ENCODE measurements at regions not wholly inside any gene's neighbourhood (a gene's known extent, or its start where the extent isn't known, plus 50 kb on each side); places are given as distances from the start of the nearest gene placed in this dataset.

DNA sequence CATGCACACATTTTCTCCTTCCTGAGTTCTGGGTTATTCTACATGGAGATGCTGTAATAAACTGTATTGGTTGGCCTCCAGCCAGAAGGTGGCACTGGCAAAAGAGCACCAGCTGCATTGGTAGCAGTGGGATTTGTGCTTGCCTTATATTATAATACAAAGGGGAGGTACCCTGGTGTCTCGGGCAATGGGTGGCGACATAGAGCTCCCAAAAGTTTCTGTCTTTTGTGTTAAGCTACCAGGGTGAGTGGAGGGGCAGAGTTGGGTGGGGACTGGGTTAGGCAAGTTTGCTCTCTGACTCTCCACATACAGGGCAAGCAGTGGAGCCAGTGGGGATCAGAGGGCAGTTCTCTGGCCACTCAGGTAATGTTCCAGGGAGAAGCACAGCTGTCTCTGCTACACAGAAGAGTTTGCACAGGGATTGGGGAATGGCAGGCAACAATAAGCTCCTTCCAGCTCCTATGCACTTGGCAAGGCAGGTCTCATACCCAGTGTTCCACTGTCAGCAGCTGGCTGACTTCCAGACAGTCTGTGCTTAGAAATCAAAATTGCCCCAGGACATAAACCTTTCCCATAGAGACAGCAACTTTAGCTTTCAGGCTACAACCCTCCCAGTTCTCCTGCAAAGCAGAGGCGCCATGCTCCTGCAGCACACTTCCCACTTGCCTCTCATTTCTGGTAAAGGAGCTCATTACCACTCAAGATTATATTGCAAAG is 463.9 kb upstream of the PCDH7 start:
- TF ChIP-seq, protein P1, sequence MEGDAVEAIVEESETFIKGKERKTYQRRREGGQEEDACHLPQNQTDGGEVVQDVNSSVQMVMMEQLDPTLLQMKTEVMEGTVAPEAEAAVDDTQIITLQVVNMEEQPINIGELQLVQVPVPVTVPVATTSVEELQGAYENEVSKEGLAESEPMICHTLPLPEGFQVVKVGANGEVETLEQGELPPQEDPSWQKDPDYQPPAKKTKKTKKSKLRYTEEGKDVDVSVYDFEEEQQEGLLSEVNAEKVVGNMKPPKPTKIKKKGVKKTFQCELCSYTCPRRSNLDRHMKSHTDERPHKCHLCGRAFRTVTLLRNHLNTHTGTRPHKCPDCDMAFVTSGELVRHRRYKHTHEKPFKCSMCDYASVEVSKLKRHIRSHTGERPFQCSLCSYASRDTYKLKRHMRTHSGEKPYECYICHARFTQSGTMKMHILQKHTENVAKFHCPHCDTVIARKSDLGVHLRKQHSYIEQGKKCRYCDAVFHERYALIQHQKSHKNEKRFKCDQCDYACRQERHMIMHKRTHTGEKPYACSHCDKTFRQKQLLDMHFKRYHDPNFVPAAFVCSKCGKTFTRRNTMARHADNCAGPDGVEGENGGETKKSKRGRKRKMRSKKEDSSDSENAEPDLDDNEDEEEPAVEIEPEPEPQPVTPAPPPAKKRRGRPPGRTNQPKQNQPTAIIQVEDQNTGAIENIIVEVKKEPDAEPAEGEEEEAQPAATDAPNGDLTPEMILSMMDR (IDR thresholded peaks at IDR 0.05 in 4 of 5, conservative IDR thresholded peaks at IDR 0.05 in 1 of 5): no peak
- no peak for TF ChIP-seq POLR2A (IDR thresholded peaks at IDR 0.05)
